SK-N-SH (cell line): ENCODE measurements at regions not wholly inside any gene's neighbourhood (a gene's known extent, or its start where the extent isn't known, plus 50 kb on each side); places are given as distances from the start of the nearest gene placed in this dataset.
A peak's percentile ranks its signal among the peaks of the same experiment; 100 is the strongest.

Experiments
- CTCF ChIA-PET: fragments of 300-600, 350-600 bp; formaldehyde crosslinking; extraction: SDS; loops from one replicate; lab custom pipeline; 2021; lab: Yijun Ruan, JAX
- POLR2A ChIA-PET: fragments of 350-600 bp; sonication (Branson Sonifier 250); formaldehyde crosslinking; extraction: SDS; loops from one replicate; lab custom pipeline; 2020; ENCODE audit warnings: antibody characterized with exemption, inconsistent platforms; lab: Yijun Ruan, JAX
- DNase-seq: peaks from one replicate; pipeline ENCODE4 v3.0.0; 2012
- H2AFZ ChIP-seq: fragments of 200-600 bp; sonication (generic); 2 replicates; pipeline ENCODE4 v1.8.1; 2016; ENCODE audit warnings: antibody characterized with exemption, mild to moderate bottlenecking, low read depth
- H3F3A ChIP-seq: fragments of 200-600 bp; sonication (generic); replicated peaks from 2 replicates; pipeline ENCODE3; 2016; ENCODE audit warnings: antibody characterized with exemption, mild to moderate bottlenecking; ENCODE audit not compliant: insufficient read depth
- H3K27ac ChIP-seq, 2 experiments: fragments of 200-500 bp in 1 of 2; fragments of 200-600 bp in 1 of 2; sonication (Bioruptor generic) in 1 of 2; sonication (generic), shearing (Covaris generic) in 1 of 2; 2 replicates each; pipeline versions ENCODE4 v1.5.1 to v1.6.1; 2014 to 2016; ENCODE audit warnings: low read depth in 2 of 2, inconsistent platforms in 1 of 2, low read length in 1 of 2, mild to moderate bottlenecking in 1 of 2, mixed read lengths in 1 of 2
- H3K27me3 ChIP-seq: fragments of 200-600 bp; sonication (generic), shearing (Covaris generic); 2 replicates; pipeline ENCODE4 v1.6.1; 2016; ENCODE audit warnings: mixed run types; ENCODE audit not compliant: insufficient read depth
- H3K36me3 ChIP-seq, 2 experiments: fragments of 200-500 bp in 1 of 2; fragments of 200-600 bp in 1 of 2; sonication (Bioruptor generic) in 1 of 2; sonication (generic) in 1 of 2; replicated peaks in 1 of 2; 2 replicates each; pipeline versions ENCODE3 to v1.5.1; 2014 to 2016; ENCODE audit warnings: low read length in 1 of 2, mild to moderate bottlenecking in 1 of 2; ENCODE audit not compliant: insufficient read depth in 2 of 2, control insufficient read depth in 1 of 2
- H3K4me1 ChIP-seq, 2 experiments: fragments of 200-500 bp in 1 of 2; fragments of 200-600 bp in 1 of 2; sonication (Bioruptor generic) in 1 of 2; sonication (generic), shearing (Covaris generic) in 1 of 2; 2 replicates each; pipeline versions ENCODE4 v1.5.1 to v1.6.1; 2014 to 2016; ENCODE audit warnings: low read depth in 1 of 2, low read length in 1 of 2, mixed run types in 1 of 2; ENCODE audit not compliant: insufficient read depth in 2 of 2, control insufficient read depth in 1 of 2
- H3K4me2 ChIP-seq: fragments of 200-600 bp; sonication (generic), shearing (Covaris generic); 2 replicates; pipeline ENCODE4 v1.6.1; 2017; ENCODE audit warnings: mixed run types
- H3K4me3 ChIP-seq, 2 experiments: fragments of 200-500 bp in 1 of 2; fragments of 200-600 bp in 1 of 2; sonication (Bioruptor generic) in 1 of 2; sonication (generic), shearing (Covaris generic) in 1 of 2; 2 replicates each; pipeline versions ENCODE4 v1.5.1 to v1.8.1; 2014 to 2016; ENCODE audit warnings: low read depth in 2 of 2, inconsistent platforms in 1 of 2, low read length in 1 of 2, mild to moderate bottlenecking in 1 of 2, mixed read lengths in 1 of 2, moderate library complexity in 1 of 2
- H3K79me2 ChIP-seq: fragments of 200-600 bp; sonication (generic); 2 replicates; pipeline ENCODE4 v1.8.1; 2017; ENCODE audit warnings: mild to moderate bottlenecking; ENCODE audit not compliant: insufficient read depth
- H3K9ac ChIP-seq: fragments of 200-600 bp; sonication (generic); 2 replicates; pipeline ENCODE4 v1.6.1; 2017; ENCODE audit warnings: mixed run types
- H3K9me2 ChIP-seq: fragments of 200-600 bp; sonication (generic); 2 replicates; pipeline ENCODE4 v1.6.1; 2017; ENCODE audit warnings: mixed run types
- H3K9me3 ChIP-seq: fragments of 200-600 bp; sonication (generic); 2 replicates; pipeline ENCODE4 v1.6.1; 2017; ENCODE audit warnings: mixed run types, mild to moderate bottlenecking, moderate library complexity
- H4K20me1 ChIP-seq: fragments of 200-600 bp; sonication (generic); 2 replicates; pipeline ENCODE4 v1.6.1; 2017; ENCODE audit warnings: mild to moderate bottlenecking, mixed run types; ENCODE audit not compliant: insufficient read depth
- EP300 ChIP-seq, 2 experiments: IDR thresholded peaks; 2 replicates each; pipeline versions ENCODE4 v1.4.0 to v1.6.1; 2012; ENCODE audit warnings: borderline replicate concordance in 1 of 2, low read depth in 1 of 2, low read length in 1 of 2
- EZH2phosphoT487 ChIP-seq: fragments of 200-600 bp; sonication (generic); IDR thresholded peaks from 2 replicates; pipeline ENCODE4 v1.6.1; 2017; ENCODE audit warnings: low read depth, mixed run types, mild to moderate bottlenecking, antibody characterized with exemption, moderate library complexity, borderline replicate concordance
- FOXM1 ChIP-seq: IDR thresholded peaks from 2 replicates; pipeline ENCODE4 v1.4.0; 2012; ENCODE audit warnings: low read depth, mild to moderate bottlenecking
- MAX ChIP-seq: IDR thresholded peaks from 2 replicates; pipeline ENCODE4 v1.4.0; 2012; ENCODE audit warnings: low read depth
- NFIC ChIP-seq: IDR thresholded peaks from 2 replicates; pipeline ENCODE4 v1.4.0; 2012; ENCODE audit warnings: borderline replicate concordance
- POLR2AphosphoS5 ChIP-seq: IDR thresholded peaks from 2 replicates; pipeline ENCODE4 v1.6.1; 2012; ENCODE audit warnings: low read depth, low read length
- REST ChIP-seq: IDR thresholded peaks from 2 replicates; pipeline ENCODE4 v1.6.1; 2012; ENCODE audit warnings: mild to moderate bottlenecking, low read depth, low read length, moderate library complexity
- RFX5 ChIP-seq: IDR thresholded peaks from 2 replicates; pipeline ENCODE4 v1.6.1; 2012; ENCODE audit warnings: mild to moderate bottlenecking, improper control_type of control experiment, low read length
- RXRA ChIP-seq: IDR thresholded peaks from 2 replicates; pipeline ENCODE4 v1.4.0; 2012; ENCODE audit warnings: low read depth, mild to moderate bottlenecking, borderline replicate concordance
- TCF12 ChIP-seq: IDR thresholded peaks from 2 replicates; pipeline ENCODE4 v1.4.0; 2012
- ZBTB33 ChIP-seq: IDR thresholded peaks from 2 replicates; pipeline ENCODE4 v1.4.0; 2012; ENCODE audit warnings: low read depth, borderline replicate concordance
- WGBS: methylation state at CpG from one replicate; pipeline ENCODE4 v1.1.6; 2017; ENCODE audit warnings: low lambda C conversion rate; 5-methylcytosine and 5-hydroxymethylcytosine counted together

- ChIA-PET CTCF (no interaction called here), POLR2A (no interaction called here)
- Histone ChIP-seq H3K36me3 (no peaks in the 10 kb centered on the region), H2AFZ (no peak overlapping the region), H4K20me1 (no peaks in the 10 kb centered on the region), H3K27ac (no peak overlapping the region), H3K27me3 (no peaks in the 10 kb centered on the region), H3K79me2 (no peaks in the 10 kb centered on the region), H3K4me3 (no peak overlapping the region), H3K4me2 (no peak overlapping the region), H3F3A (no peaks in the 10 kb centered on the region), H3K9me2 (no peaks in the 10 kb centered on the region), H3K4me1 (no peaks in the 10 kb centered on the region; a peak in 1 of 4 replicates), H3K9me3 (no peaks in the 10 kb centered on the region), H3K9ac (no peak overlapping the region)
- no peak for DNase-seq
- TF ChIP-seq ZBTB33, result no peak
- no peak for TF ChIP-seq RXRA
- no peak for TF ChIP-seq MAX
- TF ChIP-seq RFX5, result no peak
- no peak for TF ChIP-seq EP300 (IDR thresholded peaks at IDR 0.05; ENCODE audit: borderline replicate concordance in 1 of 2, low read depth in 1 of 2, low read length in 1 of 2)
- TF ChIP-seq TCF12, result no peak
- TF ChIP-seq FOXM1, result no peak
- no peak for TF ChIP-seq REST
- TF ChIP-seq EZH2phosphoT487, result no peak
- no peak for TF ChIP-seq POLR2AphosphoS5
- WGBS, result 93% methylated on average over 1 of the region's 1 CpG
Measured at GRCh38 chr5:111863801-111864200, 106.8 kb upstream of the NREP start.

- Histone ChIP-seq H2AFZ (no peak overlapping the region), H4K20me1 (no peaks in the 10 kb centered on the region), H3K79me2 (no peaks in the 10 kb centered on the region), H3K4me1 (peaks cover 0 to 2% of the 10 kb centered on the region in 2 experiments; a peak in 2 of 4 replicates), H3K27me3 (no peaks in the 10 kb centered on the region), H3K9me2 (no peaks in the 10 kb centered on the region), H3K4me2 (no peak overlapping the region), H3K27ac (no peak overlapping the region; a peak in 1 of 4 replicates), H3K36me3 (no peaks in the 10 kb centered on the region), H3K9me3 (no peaks in the 10 kb centered on the region), H3K9ac (no peak overlapping the region), H3F3A (no peaks in the 10 kb centered on the region), H3K4me3 (no peak overlapping the region)
- no peak for DNase-seq
- WGBS, result 48% methylated on average over 4 of the region's 4 CpGs
- ChIA-PET POLR2A (no interaction called here), CTCF (interaction anchor here (1.1 kb wide), 1 partner anchor 14 kb away, joined by 3 read pairs; no protein-coding TSS in a partner anchor)
- TF ChIP-seq TCF12, result no peak
- TF ChIP-seq NFIC, result peak; percentile 42
- TF ChIP-seq, all 33 proteins: peak for 1
Measured at GRCh38 chr5:111859533-111860270, 102.7 kb upstream of the NREP start.
